CD4-positive, CD25-positive, alpha-beta regulatory T cell (primary cell): ENCODE measurements at regions not wholly inside any gene's neighbourhood (a gene's known extent, or its start where the extent isn't known, plus 50 kb on each side); places are given as distances from the start of the nearest gene placed in this dataset.

ENCODE experiments used
- ATAC-seq, 2 donors: fragments of 150-1000 bp; cut with Tn5 transposase; one replicate each; pipeline ENCODE4 v1.10.0; 2021; ENCODE audit warnings: low read depth in 2 of 2, moderate number of reproducible peaks in 2 of 2, moderate library complexity in 1 of 2
- DNase-seq, 3 donors: peaks; one replicate each; pipeline versions ENCODE4 v3.0.0 to v3.0.0-alpha.2; 2012 to 2022; ENCODE audit warnings: mixed read lengths in 1 of 3
- H3K27ac ChIP-seq: one replicate; pipeline ENCODE4 v1.7.0; 2013; ENCODE audit warnings: mild to moderate bottlenecking, low read length; ENCODE audit not compliant: insufficient read depth, poor library complexity, severe bottlenecking
- H3K27me3 ChIP-seq: one replicate; pipeline ENCODE4 v1.7.0; 2013; ENCODE audit warnings: low read length; ENCODE audit not compliant: control insufficient read depth, insufficient read depth
- H3K36me3 ChIP-seq: one replicate; pipeline ENCODE4 v1.7.0; 2013; ENCODE audit warnings: mild to moderate bottlenecking, low read length, moderate library complexity; ENCODE audit not compliant: control insufficient read depth, insufficient read depth
- H3K4me1 ChIP-seq: 2 replicates; pipeline ENCODE4 v1.7.0; 2013; ENCODE audit warnings: mild to moderate bottlenecking, low read length; ENCODE audit not compliant: insufficient read depth, control insufficient read depth, poor library complexity, severe bottlenecking
- H3K4me3 ChIP-seq: one replicate; pipeline ENCODE4 v1.7.0; 2013; ENCODE audit warnings: low read depth, mild to moderate bottlenecking, low read length, moderate library complexity
- H3K9me3 ChIP-seq, 2 experiments: 1 replicate in 1 of 2; 2 replicates in 1 of 2; pipeline ENCODE4 v1.7.0; 2013; ENCODE audit warnings: low read length in 2 of 2, mild to moderate bottlenecking in 1 of 2, moderate library complexity in 1 of 2; ENCODE audit not compliant: control insufficient read depth in 2 of 2
- H3K27ac Mint-ChIP-seq, 3 donors: one replicate each; pipeline ENCODE4 v1.8.0; 2020 to 2022; ENCODE audit warnings: mild to moderate bottlenecking in 3 of 3, mixed read lengths in 3 of 3, moderate library complexity in 2 of 3
- H3K27me3 Mint-ChIP-seq: one replicate; pipeline ENCODE4 v1.8.0; 2022; ENCODE audit warnings: mild to moderate bottlenecking, mixed read lengths
- H3K36me3 Mint-ChIP-seq: one replicate; pipeline ENCODE4 v1.8.0; 2020; ENCODE audit warnings: mixed read lengths
- H3K4me1 Mint-ChIP-seq, 4 donors: one replicate each; pipeline ENCODE4 v1.8.0; 2020 to 2022; ENCODE audit warnings: mixed read lengths in 4 of 4, mild to moderate bottlenecking in 1 of 4
- H3K4me3 Mint-ChIP-seq, 4 donors: one replicate each; pipeline ENCODE4 v1.8.0; 2020 to 2022; ENCODE audit warnings: mild to moderate bottlenecking in 4 of 4, mixed read lengths in 4 of 4, moderate library complexity in 3 of 4
- H3K9me3 Mint-ChIP-seq, 7 donors: one replicate each; pipeline ENCODE4 v1.8.0; 2020 to 2022; ENCODE audit warnings: mixed read lengths in 7 of 7, mild to moderate bottlenecking in 3 of 7, moderate library complexity in 2 of 7

DNA sequence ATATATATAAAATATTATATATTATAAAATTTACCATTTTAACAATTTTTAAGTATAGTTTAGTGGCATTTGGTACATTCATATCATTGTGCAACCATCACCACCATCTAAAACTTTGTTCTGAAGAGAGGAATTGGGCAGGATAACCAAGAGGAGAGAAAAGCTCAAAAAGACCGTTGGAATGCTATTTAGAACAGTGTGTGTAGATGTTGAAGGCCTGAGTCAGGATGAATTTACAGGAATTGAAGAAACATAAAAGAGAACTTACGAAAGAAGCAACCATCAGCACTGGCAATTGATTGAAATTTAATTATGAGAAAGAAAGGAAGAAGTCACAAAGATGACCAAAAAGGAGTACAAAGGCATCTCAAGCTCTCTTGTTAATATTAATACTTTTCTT lies 196.9 kb upstream of the PWP1 start:
- H3K4me1 ChIP-seq = peaks cover 10% of the 10 kb centered on the region
- no peak overlapping the region for H3K4me3 Mint-ChIP-seq
- H3K27me3 ChIP-seq = no peaks in the 10 kb centered on the region
- H3K27ac Mint-ChIP-seq = no peak overlapping the region
- ATAC-seq = no peak
- H3K9me3 Mint-ChIP-seq = peaks cover 0 to 6% (median 0%) of the 10 kb centered on the region in 7 donors
- H3K36me3 Mint-ChIP-seq = no peaks in the 10 kb centered on the region
- DNase-seq = no peak
- peaks cover 4 to 72% (median 25%) of the 10 kb centered on the region in 4 donors for H3K4me1 Mint-ChIP-seq
- H3K27me3 Mint-ChIP-seq = peaks cover 4% of the 10 kb centered on the region
- no peaks in the 10 kb centered on the region for H3K9me3 ChIP-seq
- H3K36me3 ChIP-seq = no peaks in the 10 kb centered on the region
- H3K4me3 ChIP-seq = no peak overlapping the region
- H3K27ac ChIP-seq = no peak overlapping the region

DNA sequence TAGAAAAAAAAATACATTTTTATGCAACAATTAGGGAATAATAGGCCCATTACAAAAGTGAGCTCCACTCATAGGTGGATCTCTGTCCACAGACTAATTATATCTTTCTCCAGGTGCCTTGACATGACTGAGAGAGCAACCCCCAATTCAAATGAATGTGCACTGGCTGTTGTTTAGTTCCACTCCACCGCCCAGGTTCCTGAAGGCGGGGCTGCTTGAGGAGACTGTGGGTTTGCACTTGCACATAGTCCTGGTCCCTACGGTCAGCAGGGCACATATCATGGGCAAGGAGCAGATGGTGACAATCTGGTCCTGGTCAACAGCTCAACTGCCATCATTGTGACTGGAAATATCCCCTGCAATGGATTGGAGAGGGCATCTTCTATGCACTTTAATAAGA lies 195.6 kb upstream of the PWP1 start:
- Histone ChIP-seq H3K4me1 (peaks cover 10% of the 10 kb centered on the region), H3K27ac (no peak overlapping the region), H3K9me3 (no peaks in the 10 kb centered on the region), H3K36me3 (no peaks in the 10 kb centered on the region), H3K27me3 (no peaks in the 10 kb centered on the region), H3K4me3 (no peak overlapping the region)
- no peak overlapping the region for H3K4me3 Mint-ChIP-seq
- peaks cover 4 to 62% (median 23%) of the 10 kb centered on the region in 4 donors for H3K4me1 Mint-ChIP-seq
- H3K36me3 Mint-ChIP-seq = no peaks in the 10 kb centered on the region
- DNase-seq = no peak
- H3K9me3 Mint-ChIP-seq = peaks cover 0 to 4% (median 0%) of the 10 kb centered on the region in 7 donors
- H3K27me3 Mint-ChIP-seq = peaks cover 4% of the 10 kb centered on the region
- no peak overlapping the region for H3K27ac Mint-ChIP-seq
- no peak for ATAC-seq

DNA sequence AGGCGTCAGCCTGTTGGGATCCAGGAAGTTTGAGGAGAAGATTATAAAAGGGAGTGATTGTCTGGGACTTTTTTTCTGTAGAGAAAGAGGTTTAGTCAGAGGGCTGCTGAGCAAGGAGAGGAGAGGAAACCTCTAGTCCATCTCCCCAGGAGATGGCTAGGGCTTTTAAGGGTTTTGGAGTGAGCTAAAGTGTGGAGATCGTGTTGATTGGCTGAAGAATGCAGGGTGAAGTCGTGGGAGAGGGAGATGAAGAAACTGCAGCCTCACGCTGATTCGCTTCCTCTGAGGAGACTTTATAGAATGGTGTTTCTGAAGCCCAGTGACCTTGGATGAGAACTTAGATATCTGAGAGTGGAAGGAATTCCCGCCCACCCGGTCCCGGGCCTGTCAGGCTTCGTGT lies 193.7 kb upstream of the PWP1 start:
- Mint-ChIP-seq H3K4me1 (peaks cover 0 to 44% (median 12%) of the 10 kb centered on the region in 4 donors), H3K27ac (peak overlapping the region in 2 of 3 donors; percentile 36 to 50)

DNA sequence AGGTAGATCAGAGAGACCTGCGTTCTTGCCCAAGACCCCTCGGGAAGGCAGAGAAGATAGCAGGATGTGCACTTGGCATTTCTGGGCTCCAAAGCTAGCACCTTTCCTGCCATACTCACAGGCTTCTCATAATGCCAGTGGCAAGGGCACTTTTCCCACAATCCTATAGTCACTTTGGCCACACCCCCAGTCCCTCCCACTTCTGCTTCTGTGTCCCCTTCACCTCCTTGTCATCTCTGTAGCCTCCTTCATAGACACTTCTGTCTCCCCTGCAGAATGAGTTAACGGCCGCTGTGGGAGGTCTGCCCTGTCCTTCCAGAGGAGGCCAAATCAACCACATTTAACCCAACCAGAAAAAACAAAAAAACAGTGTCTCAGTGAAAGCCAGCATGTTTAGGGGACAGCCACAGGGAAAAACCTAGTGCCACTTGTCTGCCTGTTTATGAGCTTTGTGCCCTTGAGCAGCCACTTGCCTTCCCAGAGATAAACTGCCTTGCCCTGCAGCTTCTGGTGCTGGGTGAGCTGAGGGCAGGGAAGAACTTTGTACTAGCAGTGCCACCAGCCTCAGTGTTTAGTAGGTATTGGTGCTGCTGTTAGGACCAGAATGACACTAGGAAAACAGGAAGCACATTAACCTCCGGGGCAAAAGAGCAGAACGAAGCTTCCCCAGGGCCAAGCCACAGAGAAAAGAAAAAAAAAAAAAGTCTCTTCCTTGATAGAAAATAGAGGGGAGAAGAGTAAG lies 193.0 kb upstream of the PWP1 start:
- H3K4me1 ChIP-seq = peaks cover 10% of the 10 kb centered on the region
- H3K9me3 ChIP-seq = no peaks in the 10 kb centered on the region
- peaks cover 5% of the 10 kb centered on the region for H3K27me3 Mint-ChIP-seq
- H3K4me3 Mint-ChIP-seq = peak overlapping the region in 2 of 4 donors; percentile 50 to 57
- peaks cover 0 to 5% (median 0%) of the 10 kb centered on the region in 7 donors for H3K9me3 Mint-ChIP-seq
- peak in 1 of 3 donors; percentile 49 for DNase-seq
- H3K4me3 ChIP-seq = no peak overlapping the region
- peaks cover 7% of the 10 kb centered on the region for H3K36me3 Mint-ChIP-seq
- H3K27me3 ChIP-seq = no peaks in the 10 kb centered on the region
- ATAC-seq = no peak
- H3K36me3 ChIP-seq = no peaks in the 10 kb centered on the region
- peak overlapping the region; percentile 72 to 86 (median 83) for H3K27ac Mint-ChIP-seq
- peaks cover 0 to 40% (median 11%) of the 10 kb centered on the region in 4 donors for H3K4me1 Mint-ChIP-seq
- H3K27ac ChIP-seq = no peak overlapping the region

More for the DNA sequence above, 193.7 kb upstream of the PWP1 start:
- Mint-ChIP-seq H3K4me3 (peak overlapping the region in 1 of 4 donors; percentile 57), H3K27me3 (peaks cover 7% of the 10 kb centered on the region), H3K36me3 (peaks cover 1% of the 10 kb centered on the region), H3K9me3 (peaks cover 0 to 4% (median 0%) of the 10 kb centered on the region in 7 donors)
- DNase-seq (no peak), ATAC-seq (no peak)
- no peaks in the 10 kb centered on the region for H3K27me3 ChIP-seq
- H3K9me3 ChIP-seq = no peaks in the 10 kb centered on the region
- H3K4me1 ChIP-seq = peaks cover 10% of the 10 kb centered on the region
- no peak overlapping the region for H3K27ac ChIP-seq
- no peaks in the 10 kb centered on the region for H3K36me3 ChIP-seq
- no peak overlapping the region for H3K4me3 ChIP-seq

DNA sequence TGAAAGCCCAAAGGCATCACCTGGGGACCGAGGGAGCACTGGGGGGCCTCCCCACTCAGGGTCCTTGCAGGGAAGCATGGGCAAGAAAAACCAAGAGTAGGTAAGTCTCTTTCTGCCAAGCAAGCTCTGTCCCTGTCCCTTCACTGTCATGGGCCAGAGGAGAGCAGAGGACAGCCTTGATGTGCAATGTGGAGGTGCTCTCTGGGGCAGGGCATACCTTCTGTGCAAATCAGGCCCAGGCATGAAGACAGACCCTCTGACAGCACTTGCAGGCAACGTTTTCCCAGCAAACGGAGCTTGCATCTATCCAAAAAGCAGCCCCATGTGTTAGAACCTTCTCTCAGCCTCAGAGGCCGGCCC lies 192.5 kb upstream of the PWP1 start:
- DNase-seq (no peak), ATAC-seq (no peak)
- peaks cover 0 to 34% (median 11%) of the 10 kb centered on the region in 4 donors for H3K4me1 Mint-ChIP-seq
- Histone ChIP-seq H3K4me3 (no peak overlapping the region), H3K27me3 (no peaks in the 10 kb centered on the region), H3K27ac (no peak overlapping the region), H3K9me3 (no peaks in the 10 kb centered on the region), H3K4me1 (peaks cover 10% of the 10 kb centered on the region), H3K36me3 (no peaks in the 10 kb centered on the region)
- H3K9me3 Mint-ChIP-seq = peaks cover 0 to 5% (median 0%) of the 10 kb centered on the region in 7 donors
- peaks cover 7% of the 10 kb centered on the region for H3K36me3 Mint-ChIP-seq
- peak overlapping the region in 1 of 4 donors; percentile 57 for H3K4me3 Mint-ChIP-seq
- peak overlapping the region in 2 of 3 donors; percentile 83 to 86 for H3K27ac Mint-ChIP-seq
- peaks cover 4% of the 10 kb centered on the region for H3K27me3 Mint-ChIP-seq

DNA sequence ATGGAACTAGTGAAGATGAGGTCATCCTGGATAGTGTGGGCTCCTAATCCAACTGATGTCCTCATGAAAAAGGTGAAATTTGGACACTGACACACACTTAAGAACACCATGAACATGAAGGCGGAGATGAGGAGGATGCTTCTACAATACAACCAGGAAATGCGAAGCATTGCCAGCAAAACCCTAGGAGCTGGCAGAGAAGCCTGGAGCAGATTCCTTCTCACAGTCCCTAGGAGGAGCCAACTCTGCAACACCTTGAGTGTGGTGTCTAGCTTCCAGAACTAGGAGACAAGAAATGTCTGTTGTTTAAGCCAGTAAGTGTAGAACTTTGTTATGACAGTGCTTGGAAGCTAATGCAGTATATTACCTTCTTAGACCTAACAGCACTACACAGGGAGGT lies 191.9 kb upstream of the PWP1 start:
- Histone ChIP-seq H3K4me1 (peaks cover 10% of the 10 kb centered on the region), H3K36me3 (no peaks in the 10 kb centered on the region)
- H3K27ac Mint-ChIP-seq = no peak overlapping the region

DNA sequence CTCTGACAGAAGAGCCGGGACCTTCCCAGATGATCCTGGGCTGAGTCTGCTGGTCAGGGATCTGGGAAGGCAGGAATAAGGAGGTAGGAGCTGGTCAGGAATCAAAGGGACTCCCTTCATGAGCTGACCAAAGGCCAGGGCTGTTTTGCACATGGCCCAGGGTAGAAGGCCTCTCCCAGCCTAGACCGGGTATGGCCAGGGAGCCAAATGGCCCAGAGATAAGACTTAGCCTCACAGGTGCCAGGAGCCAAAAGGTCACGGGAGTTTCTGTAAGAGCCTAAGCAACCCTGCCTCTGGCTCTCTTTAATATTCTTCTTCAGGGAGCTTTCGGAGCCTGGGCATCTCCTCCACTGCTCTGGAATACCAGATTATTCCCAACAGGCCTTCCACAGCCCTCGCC lies 191.3 kb upstream of the PWP1 start:
- peaks cover 10% of the 10 kb centered on the region for H3K4me1 ChIP-seq
- no peaks in the 10 kb centered on the region for H3K9me3 ChIP-seq
- Mint-ChIP-seq H3K27ac (peak overlapping the region in 1 of 3 donors; percentile 54), H3K36me3 (peaks cover 7% of the 10 kb centered on the region), H3K9me3 (peaks cover 0 to 5% (median 0%) of the 10 kb centered on the region in 7 donors), H3K4me3 (no peak overlapping the region), H3K27me3 (peaks cover 4% of the 10 kb centered on the region), H3K4me1 (peaks cover 0 to 34% (median 10%) of the 10 kb centered on the region in 4 donors)
- H3K27ac ChIP-seq = no peak overlapping the region
- DNase-seq (no peak), ATAC-seq (no peak)
- H3K27me3 ChIP-seq = no peaks in the 10 kb centered on the region
- no peak overlapping the region for H3K4me3 ChIP-seq
- H3K36me3 ChIP-seq = no peaks in the 10 kb centered on the region

More for the DNA sequence above, 191.9 kb upstream of the PWP1 start:
- H3K4me3 Mint-ChIP-seq = no peak overlapping the region
- peaks cover 4% of the 10 kb centered on the region for H3K27me3 Mint-ChIP-seq
- DNase-seq (no peak), ATAC-seq (no peak)
- Histone ChIP-seq H3K27me3 (no peaks in the 10 kb centered on the region), H3K9me3 (no peaks in the 10 kb centered on the region), H3K4me3 (no peak overlapping the region), H3K27ac (no peak overlapping the region)
- H3K9me3 Mint-ChIP-seq = peaks cover 0 to 5% (median 0%) of the 10 kb centered on the region in 7 donors
- H3K36me3 Mint-ChIP-seq = peaks cover 7% of the 10 kb centered on the region
- peaks cover 0 to 34% (median 11%) of the 10 kb centered on the region in 4 donors for H3K4me1 Mint-ChIP-seq

DNA sequence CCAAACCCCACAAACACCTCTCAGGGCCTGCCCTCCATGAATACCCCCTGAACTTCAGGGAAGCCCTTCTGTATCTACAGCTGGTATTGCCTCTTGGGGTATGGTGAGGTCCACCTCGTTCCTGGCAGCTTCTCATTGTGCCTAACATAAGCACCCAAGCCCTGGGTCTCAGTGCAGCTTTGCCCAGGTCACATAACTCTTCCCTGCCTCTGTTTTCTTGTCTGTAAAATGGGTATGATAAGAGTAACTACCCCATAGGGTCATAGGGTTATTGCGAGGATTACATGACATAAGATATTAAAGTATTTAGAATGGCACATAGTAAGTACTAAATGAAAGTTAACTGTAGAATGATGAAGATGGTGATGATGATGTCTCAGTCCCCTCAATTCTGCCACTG lies 190.0 kb upstream of the PWP1 start:
- Histone ChIP-seq H3K4me1 (peaks cover 10% of the 10 kb centered on the region), H3K27ac (no peak overlapping the region), H3K4me3 (no peak overlapping the region), H3K9me3 (no peaks in the 10 kb centered on the region), H3K36me3 (no peaks in the 10 kb centered on the region), H3K27me3 (no peaks in the 10 kb centered on the region)
- no peak for DNase-seq
- Mint-ChIP-seq H3K27ac (no peak overlapping the region), H3K4me3 (no peak overlapping the region), H3K4me1 (peaks cover 0 to 31% (median 10%) of the 10 kb centered on the region in 4 donors), H3K9me3 (peaks cover 0 to 5% (median 0%) of the 10 kb centered on the region in 7 donors), H3K36me3 (peaks cover 7% of the 10 kb centered on the region), H3K27me3 (peaks cover 4% of the 10 kb centered on the region)
- ATAC-seq = no peak
